ENCODE measurements at regions not wholly inside any gene's neighbourhood (a gene's known extent, or its start where the extent isn't known, plus 50 kb on each side); places are given as distances from the start of the nearest gene placed in this dataset.
A peak's percentile ranks its signal among the peaks of the same experiment; 100 is the strongest.
"Not testable (repeated sequence)": the region's sequence is repeated elsewhere in the genome, so short reads cannot be mapped to it uniquely, and the experiment has no call there.

- no peak for DNase-seq (ENCODE audit: extremely low read depth in 1 of 11, low read depth in 9 of 11, low spot score in 4 of 11)
Observed at GRCh38 chr5:112472614-112473013, 53.5 kb upstream of the EPB41L4A start.

DNA sequence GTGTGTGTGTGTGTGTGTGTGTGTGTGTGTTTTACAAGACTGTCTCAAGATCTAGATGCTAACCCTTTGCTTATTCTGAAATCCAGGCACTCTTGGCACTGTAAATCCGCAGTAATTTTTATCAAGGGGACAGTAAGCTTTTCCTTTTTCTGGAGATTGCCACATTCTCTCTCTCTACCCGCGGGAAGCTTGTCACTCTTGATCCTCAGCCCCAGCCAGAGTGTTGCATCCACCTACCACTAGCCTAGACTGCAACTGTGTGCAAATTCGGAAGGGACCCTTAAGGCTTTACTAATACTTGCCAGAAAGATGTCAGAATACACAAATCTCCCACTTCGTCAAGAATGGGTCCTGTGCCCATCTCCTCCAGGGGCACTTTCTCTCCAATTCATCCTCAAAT lies 54.9 kb upstream of the EPB41L4A start:
- no peak for DNase-seq (ENCODE audit: extremely low read depth in 1 of 11, low read depth in 9 of 11, low spot score in 4 of 11)

DNA sequence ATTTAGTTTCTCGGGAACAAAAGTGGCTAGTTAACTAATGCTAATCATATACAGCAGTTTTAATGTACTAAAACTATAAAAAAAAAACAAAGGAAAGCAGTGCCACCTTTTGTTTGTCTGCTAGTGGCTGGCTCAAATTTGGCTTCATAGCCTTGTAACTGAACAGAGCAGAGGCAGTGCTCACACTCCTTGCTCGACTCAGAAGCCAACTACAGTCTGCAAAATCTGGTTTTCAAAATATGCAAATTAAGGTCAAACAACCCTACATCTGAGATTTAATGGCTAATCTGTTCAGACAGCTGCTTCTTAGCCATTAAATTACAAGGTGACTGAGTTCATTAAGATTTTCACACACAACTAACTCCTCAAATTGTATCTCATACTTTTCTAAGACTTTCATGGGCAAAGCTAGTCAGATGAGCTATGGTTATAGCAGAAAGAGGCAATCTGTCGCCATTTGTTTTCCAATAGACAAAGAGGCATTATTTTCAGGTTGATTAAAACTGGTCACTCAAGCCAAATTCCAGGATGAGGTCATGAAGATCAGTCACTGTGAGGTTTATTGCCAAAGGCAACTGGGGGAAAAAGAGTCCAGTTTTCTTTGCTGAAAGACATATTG lies 56.8 kb upstream of the EPB41L4A start:
- peak in 3 of 11 donors; percentile 15 to 25 (median 25) for DNase-seq (ENCODE audit: extremely low read depth in 1 of 11, low read depth in 9 of 11, low spot score in 4 of 11)

GRCh38 chr5:112479418-112479817 lies 60.3 kb upstream of the EPB41L4A start:
- DNase-seq (ENCODE audit: extremely low read depth in 1 of 11, low read depth in 9 of 11, low spot score in 4 of 11): no peak

DNA sequence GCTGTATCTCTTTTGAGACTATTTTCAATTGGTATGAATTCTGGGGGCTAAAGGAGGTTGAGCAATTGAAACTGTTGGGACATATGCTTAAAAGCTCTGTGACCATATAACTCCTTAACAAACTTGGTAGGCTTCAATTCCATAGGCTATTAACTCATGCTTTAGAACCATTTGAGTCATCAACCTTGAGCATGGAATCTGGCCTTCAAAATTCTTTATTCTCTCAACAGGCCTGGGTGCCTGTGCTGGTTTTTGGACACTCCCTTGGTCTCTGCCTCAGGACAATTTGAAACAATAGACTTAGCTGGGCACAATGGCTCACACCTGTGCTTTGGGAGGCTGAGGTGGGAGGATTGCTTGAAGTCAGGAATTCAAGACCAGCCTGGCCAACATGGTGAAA lies 61.4 kb upstream of the EPB41L4A start:
- DNase-seq (ENCODE audit: extremely low read depth in 1 of 11, low read depth in 9 of 11, low spot score in 4 of 11): no peak

GRCh38 chr5:112483704-112484103 lies 64.6 kb upstream of the EPB41L4A start:
- DNase-seq (ENCODE audit: extremely low read depth in 1 of 11, low read depth in 9 of 11, low spot score in 4 of 11): no peak

DNA sequence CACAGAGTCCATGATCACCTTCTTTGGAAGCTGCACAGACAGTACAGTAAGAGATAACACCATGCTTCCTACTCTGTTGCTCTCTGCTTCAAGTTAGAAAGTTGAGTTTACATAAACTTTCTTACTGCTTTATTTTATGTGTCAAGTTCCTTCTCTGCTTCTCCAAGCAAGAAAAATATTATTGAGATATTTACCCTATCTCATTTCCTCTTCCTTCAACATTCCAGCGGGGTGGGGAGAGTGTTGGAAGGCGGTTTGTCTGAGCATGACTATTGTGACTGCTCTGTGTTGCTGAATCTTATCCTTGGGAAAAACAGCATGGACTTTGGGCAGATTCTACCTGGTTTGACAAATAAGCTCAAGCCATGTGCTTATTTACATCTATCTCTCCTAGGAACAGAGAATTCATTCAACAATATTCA lies 66.9 kb upstream of the EPB41L4A start:
- DNase-seq (ENCODE audit: extremely low read depth in 1 of 11, low read depth in 9 of 11, low spot score in 4 of 11): no peak

DNA sequence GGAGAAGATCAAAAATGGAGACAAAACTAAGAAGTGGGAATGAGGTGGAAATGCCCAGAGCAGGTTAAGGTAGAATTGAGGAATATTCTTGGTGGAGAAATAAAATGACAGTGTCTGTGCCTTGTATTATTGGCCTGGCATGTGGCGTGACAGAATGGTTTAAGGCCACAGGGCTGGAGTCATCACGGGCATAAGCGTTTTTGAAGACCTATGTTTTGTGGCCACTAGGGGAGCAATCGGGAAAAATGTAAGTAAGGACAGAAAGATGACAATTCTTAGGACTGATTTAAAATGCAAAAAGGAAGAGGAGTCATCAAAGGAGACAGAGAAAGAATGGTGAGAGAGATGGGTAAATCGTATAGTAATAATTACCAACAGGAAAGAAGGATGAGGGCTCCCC lies 72.2 kb upstream of the EPB41L4A start:
- no peak for DNase-seq (ENCODE audit: extremely low read depth in 1 of 11, low read depth in 9 of 11, low spot score in 4 of 11)

DNA sequence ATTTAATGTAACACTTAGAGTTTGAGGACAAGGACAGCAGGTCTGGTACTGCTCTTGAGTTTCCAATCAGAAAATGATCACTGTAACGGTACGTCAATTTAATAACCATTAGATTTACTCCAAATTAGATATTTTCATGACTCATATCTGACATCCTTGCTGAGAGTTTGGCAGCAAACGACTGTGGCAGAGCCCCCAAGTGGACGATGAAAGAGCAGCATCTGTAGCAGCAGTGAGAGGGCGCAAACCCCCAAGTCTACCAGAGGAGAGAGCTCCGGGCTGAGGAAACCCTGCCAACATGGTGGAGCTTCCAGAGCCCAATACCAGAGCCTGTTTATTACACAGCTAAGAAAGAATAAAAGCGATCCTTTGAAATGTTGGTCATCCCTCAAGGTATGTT lies 73.2 kb upstream of the EPB41L4A start:
- DNase-seq (ENCODE audit: extremely low read depth in 1 of 11, low read depth in 9 of 11, low spot score in 4 of 11): peak in 5 of 11 donors; percentile 20 to 67 (median 41)

- DNase-seq (ENCODE audit: extremely low read depth in 1 of 11, low read depth in 9 of 11, low spot score in 4 of 11): not testable (repeated sequence)
Observed at GRCh38 chr5:112503749-112504501, 84.8 kb upstream of the EPB41L4A start.

GRCh38 chr5:112509097-112509496 lies 90.0 kb upstream of the EPB41L4A start:
- not testable (repeated sequence) for DNase-seq (ENCODE audit: extremely low read depth in 1 of 11, low read depth in 9 of 11, low spot score in 4 of 11)

DNA sequence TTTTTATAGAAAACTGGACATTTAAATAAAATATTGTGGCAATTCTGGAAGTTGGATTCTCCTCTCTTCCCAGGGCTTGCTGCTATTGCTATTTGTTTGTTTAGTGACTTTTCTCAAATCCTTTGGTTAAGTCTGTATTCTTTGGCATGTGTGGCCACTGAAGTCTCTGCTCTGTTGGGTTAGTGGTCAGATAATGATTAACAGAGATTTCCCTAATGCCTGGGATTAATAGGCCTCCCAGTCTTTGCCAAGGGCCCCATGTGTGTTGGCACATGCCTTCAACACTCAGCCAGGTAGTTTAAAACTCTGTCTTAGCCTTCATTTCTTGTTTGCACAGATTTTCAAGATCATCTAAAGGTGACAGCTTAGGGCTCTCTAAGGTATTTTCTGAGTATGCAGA lies 92.8 kb upstream of the EPB41L4A start:
- no peak for DNase-seq (ENCODE audit: extremely low read depth in 1 of 11, low read depth in 9 of 11, low spot score in 4 of 11)

- peak; percentile 23 to 79 (median 52) for DNase-seq (ENCODE audit: extremely low read depth in 1 of 11, low read depth in 9 of 11, low spot score in 4 of 11)
Observed at GRCh38 chr5:112512901-112513300, 93.8 kb upstream of the EPB41L4A start.

DNA sequence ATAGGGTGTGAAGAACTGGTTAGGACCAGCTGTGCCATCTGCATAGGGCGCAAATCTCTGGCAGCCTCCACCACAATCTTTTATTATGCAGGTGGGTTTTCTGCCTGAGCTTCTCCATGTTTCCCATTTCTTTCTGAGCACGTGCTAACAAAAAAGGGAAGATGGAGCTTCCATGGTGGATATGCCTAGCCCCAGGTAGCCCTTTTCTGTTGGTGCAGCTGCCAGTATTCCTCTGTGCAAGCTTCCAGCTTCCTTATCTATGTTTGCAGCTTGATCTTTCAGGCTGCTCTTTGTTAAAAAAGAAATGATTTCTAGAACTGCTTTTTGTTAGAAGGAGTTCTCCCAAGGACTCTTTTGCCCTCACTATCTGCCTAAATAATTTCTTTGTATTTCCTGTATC lies 95.0 kb upstream of the EPB41L4A start:
- DNase-seq (ENCODE audit: extremely low read depth in 1 of 11, low read depth in 9 of 11, low spot score in 4 of 11): no peak

GRCh38 chr5:112520474-112520873 lies 101.4 kb upstream of the EPB41L4A start:
- DNase-seq (ENCODE audit: extremely low read depth in 1 of 11, low read depth in 9 of 11, low spot score in 4 of 11): not testable (repeated sequence)

DNA sequence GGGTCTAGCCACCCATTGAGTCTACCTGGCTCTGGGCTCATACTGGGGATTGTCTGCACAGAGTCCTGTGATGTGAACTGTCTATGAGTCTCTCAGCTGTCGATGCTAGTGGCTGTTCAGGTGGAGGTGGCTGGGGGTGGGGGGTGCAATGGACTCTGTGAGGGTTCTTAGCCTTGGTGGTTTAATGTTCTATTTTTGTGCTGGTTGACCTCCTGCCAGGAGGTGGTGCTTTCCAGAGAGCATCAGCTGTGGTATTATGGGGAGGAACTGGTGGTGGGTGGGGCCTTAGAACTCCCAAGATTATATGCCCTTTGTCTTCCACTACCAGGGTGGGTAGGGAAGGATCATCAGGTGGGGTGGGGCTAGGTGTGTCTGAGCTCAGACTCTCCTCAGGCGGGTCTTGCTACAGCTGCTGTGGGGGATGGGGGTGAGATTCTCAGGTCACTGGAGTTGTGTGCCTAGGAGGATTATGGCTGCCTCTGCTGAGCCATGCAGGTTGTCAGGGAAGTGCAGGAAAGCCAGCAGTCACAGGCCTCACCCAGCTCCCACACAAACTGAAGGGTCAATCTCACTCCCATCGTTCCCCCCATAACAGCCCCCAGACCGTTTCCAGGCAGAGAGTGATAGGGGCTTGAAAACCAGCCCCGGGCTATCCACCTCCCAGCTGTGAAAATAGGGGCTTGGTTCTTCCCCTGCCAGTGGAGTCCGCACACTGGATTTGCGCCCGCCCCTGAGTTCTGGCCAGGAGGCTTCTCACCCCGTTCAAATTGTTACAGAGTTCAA lies 104.0 kb upstream of the EPB41L4A start:
- DNase-seq (ENCODE audit: extremely low read depth in 1 of 11, low read depth in 9 of 11, low spot score in 4 of 11): not testable (repeated sequence)

DNA sequence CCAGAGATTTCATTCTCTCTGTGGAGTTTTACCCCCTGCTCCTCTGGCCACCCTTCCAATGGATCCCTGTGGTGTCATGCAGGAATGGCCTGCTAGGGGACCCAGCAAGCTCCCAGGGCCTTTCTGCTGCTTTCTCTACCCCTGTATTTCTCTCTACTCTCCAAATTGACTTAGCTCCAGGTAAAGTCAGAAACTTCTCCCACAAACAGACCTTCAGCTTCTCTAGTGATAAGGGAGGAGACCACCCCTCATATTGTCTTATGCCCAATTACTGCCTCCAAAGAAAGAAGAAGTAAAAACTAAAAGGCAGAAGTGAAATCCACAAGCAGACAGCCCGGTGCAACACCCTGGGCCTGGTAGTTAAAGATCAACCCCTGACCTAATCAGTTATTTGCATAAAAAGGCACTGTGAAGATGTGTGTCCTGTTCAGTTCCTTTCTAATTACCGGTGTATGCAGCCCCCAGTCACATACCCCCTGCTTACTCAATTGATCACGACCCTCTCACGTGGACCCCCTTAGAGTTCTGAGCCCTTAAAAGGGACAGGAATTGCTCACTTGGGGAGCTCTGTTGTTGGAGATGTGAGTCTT lies 104.7 kb upstream of the EPB41L4A start:
- not testable (repeated sequence) for DNase-seq (ENCODE audit: extremely low read depth in 1 of 11, low read depth in 9 of 11, low spot score in 4 of 11)

GRCh38 chr5:112525217-112525616 lies 106.1 kb upstream of the EPB41L4A start:
- DNase-seq (ENCODE audit: extremely low read depth in 1 of 11, low read depth in 9 of 11, low spot score in 4 of 11): no peak

DNA sequence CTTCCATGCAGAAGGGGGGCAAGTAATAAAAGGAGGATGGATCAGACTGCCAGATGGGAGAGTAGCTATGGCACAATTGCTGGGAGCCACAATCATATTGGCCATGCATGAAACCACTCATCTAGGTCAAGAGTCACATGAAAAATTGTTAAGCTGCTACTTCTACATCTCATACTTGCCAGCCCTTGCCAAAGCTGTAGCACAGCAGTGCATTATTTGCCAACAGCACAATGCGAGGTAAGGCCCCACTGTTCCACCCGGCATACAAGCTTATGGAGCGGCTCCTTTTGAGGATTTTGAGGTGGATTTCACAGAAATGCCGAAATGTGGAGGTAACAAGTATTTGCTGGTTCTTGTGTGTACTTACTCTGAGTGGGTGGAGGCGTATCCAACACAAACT lies 109.9 kb upstream of the EPB41L4A start:
- DNase-seq (ENCODE audit: extremely low read depth in 1 of 11, low read depth in 9 of 11, low spot score in 4 of 11): no peak

DNA sequence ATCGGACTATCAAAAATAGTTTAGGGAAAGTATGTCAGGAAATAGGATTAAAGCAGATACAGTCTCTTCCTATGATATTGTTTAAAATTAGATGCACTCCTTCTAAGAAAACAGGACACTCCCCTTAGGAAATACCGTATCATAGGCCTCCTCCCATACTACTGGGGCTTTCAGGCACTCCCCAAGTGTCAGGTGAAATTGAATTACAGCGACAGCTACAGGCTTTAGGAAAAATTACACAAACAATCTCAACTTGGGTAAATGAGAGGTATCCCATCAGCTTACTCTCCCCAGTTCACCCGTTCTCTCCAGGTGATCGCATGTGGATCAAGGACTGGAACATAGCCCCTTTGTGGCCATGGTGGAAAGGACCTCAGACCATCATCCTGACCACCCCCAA lies 110.4 kb upstream of the EPB41L4A start:
- DNase-seq (ENCODE audit: extremely low read depth in 1 of 11, low read depth in 9 of 11, low spot score in 4 of 11): no peak
